PFSK-1 (cell line): ENCODE measurements at regions not wholly inside any gene's neighbourhood (a gene's known extent, or its start where the extent isn't known, plus 50 kb on each side); places are given as distances from the start of the nearest gene placed in this dataset.

Experiments used
- POLR2AphosphoS5 ChIP-seq: IDR thresholded peaks from 2 replicates; pipeline ENCODE4 v1.6.1; 2012; ENCODE audit warnings: low read depth, mild to moderate bottlenecking, control low read depth, low read length, moderate library complexity
- TAF1 ChIP-seq: IDR thresholded peaks from 2 replicates; pipeline ENCODE4 v1.6.1; 2012; ENCODE audit warnings: low read length, control low read depth, borderline replicate concordance; ENCODE audit not compliant: insufficient read depth

DNA sequence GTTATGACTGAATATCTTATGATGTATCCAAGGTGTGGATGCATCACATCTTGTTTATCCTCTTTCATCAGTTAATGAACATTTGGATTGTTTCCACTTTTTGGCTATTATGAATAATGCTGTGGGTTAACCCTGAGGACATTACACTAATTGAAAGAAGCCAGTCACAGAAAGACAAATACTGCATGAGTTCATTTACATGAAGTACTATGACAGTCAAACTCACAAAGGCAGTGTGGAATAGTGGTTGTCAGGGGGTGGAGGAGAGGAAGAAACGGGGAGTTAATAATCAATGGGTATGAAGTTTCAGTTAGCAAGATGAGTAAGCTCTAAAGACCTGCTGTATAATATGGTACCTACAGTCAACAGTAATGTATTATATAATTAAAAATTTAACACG, 409.4 kb upstream of the CTNND2 start:
- TF ChIP-seq POLR2AphosphoS5 (no peak), TAF1 (no peak)
